ENCODE measurements at regions not wholly inside any gene's neighbourhood (a gene's known extent, or its start where the extent isn't known, plus 50 kb on each side); places are given as distances from the start of the nearest gene placed in this dataset.

DNA sequence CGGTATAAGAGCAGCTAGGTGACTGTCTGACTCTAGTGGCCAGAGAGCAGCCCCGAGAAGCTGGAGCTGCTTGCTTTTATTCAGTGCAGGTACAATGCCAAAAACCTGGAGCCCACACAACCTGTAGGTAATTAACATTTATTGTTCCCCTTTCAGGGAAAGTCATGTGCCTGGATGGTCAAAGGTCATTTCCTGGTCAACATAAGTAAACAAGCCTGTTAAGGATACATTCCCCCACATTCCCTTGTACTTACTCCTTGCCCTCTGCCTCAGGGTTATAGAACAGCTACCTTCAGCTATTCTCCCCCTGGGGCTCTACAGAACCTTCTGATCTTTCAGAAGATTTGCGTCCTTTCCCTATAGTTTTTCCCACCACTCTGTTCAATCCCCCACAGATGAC is 253.4 kb downstream of the TMA16 start:
- H3K4me1 Mint-ChIP-seq (ENCODE audit: low read depth), result peaks cover 14% of the 10 kb centered on the region; the same call in 1 of the 2 replicates
- no peak overlapping the region for H3K4me3 Mint-ChIP-seq
- no peak overlapping the region; the same call in 1 of the 2 replicates for H3K27ac Mint-ChIP-seq
- peaks cover 16% of the 10 kb centered on the region for H3K9me3 Mint-ChIP-seq
- DNase-seq, result peak; percentile 12
- H3K36me3 Mint-ChIP-seq (ENCODE audit: low read depth), result no peaks in the 10 kb centered on the region
- peaks cover 3% of the 10 kb centered on the region for H3K27me3 Mint-ChIP-seq (ENCODE audit: insufficient read depth)
- TF ChIP-seq, protein P1, sequence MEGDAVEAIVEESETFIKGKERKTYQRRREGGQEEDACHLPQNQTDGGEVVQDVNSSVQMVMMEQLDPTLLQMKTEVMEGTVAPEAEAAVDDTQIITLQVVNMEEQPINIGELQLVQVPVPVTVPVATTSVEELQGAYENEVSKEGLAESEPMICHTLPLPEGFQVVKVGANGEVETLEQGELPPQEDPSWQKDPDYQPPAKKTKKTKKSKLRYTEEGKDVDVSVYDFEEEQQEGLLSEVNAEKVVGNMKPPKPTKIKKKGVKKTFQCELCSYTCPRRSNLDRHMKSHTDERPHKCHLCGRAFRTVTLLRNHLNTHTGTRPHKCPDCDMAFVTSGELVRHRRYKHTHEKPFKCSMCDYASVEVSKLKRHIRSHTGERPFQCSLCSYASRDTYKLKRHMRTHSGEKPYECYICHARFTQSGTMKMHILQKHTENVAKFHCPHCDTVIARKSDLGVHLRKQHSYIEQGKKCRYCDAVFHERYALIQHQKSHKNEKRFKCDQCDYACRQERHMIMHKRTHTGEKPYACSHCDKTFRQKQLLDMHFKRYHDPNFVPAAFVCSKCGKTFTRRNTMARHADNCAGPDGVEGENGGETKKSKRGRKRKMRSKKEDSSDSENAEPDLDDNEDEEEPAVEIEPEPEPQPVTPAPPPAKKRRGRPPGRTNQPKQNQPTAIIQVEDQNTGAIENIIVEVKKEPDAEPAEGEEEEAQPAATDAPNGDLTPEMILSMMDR (IDR thresholded peaks at IDR 0.05), result no peak

DNA sequence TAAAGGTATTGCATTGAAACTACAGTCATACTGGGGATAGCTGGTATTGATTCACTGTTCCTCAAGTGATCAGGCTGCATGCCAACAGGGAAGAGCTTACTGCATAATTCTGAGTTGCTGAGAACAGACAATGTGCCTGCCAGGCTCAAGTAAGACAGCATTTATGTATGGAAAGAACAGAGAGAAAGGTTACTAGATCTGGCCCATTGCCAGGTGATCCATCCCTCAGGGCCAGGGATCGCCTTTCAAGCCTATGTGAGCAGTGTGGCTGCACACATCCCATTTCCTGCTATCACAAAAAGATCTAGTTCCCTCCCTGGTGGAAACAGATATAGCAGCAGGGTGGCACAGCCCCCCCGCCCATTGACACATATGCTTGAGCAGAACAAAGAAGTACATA is 254.0 kb downstream of the TMA16 start:
- H3K36me3 Mint-ChIP-seq (ENCODE audit: low read depth), result no peaks in the 10 kb centered on the region
- H3K9me3 Mint-ChIP-seq, result peaks cover 16% of the 10 kb centered on the region
- H3K27ac Mint-ChIP-seq, result no peak overlapping the region
- H3K4me1 Mint-ChIP-seq (ENCODE audit: low read depth), result peaks cover 14% of the 10 kb centered on the region; the same call in 1 of the 2 replicates
- no peak overlapping the region for H3K4me3 Mint-ChIP-seq
- TF ChIP-seq, protein P1 (IDR thresholded peaks at IDR 0.05), result no peak
- peak; percentile 20 for DNase-seq
- H3K27me3 Mint-ChIP-seq (ENCODE audit: insufficient read depth), result peaks cover 3% of the 10 kb centered on the region; the same call in 1 of the 2 replicates

DNA sequence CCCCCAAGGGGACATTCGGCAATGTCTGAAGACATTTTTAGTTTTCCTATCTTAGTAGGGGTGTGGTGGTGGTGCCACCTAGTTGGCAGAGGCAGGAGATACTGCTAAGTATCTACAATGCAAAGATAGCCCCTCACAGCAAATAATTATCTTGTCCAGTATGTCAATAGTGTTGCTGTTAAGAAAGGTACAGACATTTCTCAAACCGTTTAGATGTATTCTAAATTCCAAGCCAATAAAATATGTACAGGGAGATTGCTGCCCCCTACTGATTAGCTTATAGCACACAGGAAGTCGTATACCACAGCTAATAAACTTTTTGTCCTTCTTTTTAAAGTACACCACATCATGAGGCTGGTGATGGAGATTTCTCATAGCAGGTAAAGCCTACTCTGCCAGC is 260.5 kb downstream of the TMA16 start:
- TF ChIP-seq, protein P1 (IDR thresholded peaks at IDR 0.05), result peak; percentile 77; the same call in 1 of the 2 replicates
- Mint-ChIP-seq H3K4me1 (ENCODE audit: low read depth) (no peaks in the 10 kb centered on the region; the same call in 1 of the 2 replicates), H3K36me3 (ENCODE audit: low read depth) (no peaks in the 10 kb centered on the region), H3K4me3 (no peak overlapping the region), H3K9me3 (no peaks in the 10 kb centered on the region; the same call in 1 of the 2 replicates), H3K27me3 (ENCODE audit: insufficient read depth) (no peaks in the 10 kb centered on the region), H3K27ac (no peak overlapping the region)
- peak; percentile 51 for DNase-seq

DNA sequence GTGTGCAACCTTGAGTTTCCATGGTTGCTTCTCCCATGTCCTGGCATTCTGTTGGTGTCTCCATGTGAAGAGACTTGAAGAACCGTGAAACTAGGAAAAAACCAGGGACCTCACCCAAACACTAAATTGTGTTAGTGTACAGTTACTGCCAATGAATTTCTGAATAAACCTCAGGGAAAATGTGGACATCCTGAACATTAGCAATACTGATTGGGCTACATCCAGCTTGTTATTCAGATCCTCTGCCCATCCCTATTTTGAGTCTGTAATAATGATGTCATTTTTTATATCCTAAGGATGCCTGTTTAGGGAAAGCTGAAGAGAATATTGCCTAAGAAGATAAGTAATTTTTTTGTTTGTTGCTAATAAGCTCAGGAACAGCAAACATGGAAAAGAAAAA is 262.7 kb downstream of the TMA16 start:
- no peaks in the 10 kb centered on the region for H3K27me3 Mint-ChIP-seq (ENCODE audit: insufficient read depth)
- no peaks in the 10 kb centered on the region; the same call in 1 of the 2 replicates for H3K9me3 Mint-ChIP-seq
- no peak overlapping the region for H3K4me3 Mint-ChIP-seq
- TF ChIP-seq, protein P1 (IDR thresholded peaks at IDR 0.05), result no peak
- no peak overlapping the region for H3K27ac Mint-ChIP-seq
- no peaks in the 10 kb centered on the region; the same call in 1 of the 2 replicates for H3K4me1 Mint-ChIP-seq (ENCODE audit: low read depth)
- no peak for DNase-seq
- no peaks in the 10 kb centered on the region for H3K36me3 Mint-ChIP-seq (ENCODE audit: low read depth)

DNA sequence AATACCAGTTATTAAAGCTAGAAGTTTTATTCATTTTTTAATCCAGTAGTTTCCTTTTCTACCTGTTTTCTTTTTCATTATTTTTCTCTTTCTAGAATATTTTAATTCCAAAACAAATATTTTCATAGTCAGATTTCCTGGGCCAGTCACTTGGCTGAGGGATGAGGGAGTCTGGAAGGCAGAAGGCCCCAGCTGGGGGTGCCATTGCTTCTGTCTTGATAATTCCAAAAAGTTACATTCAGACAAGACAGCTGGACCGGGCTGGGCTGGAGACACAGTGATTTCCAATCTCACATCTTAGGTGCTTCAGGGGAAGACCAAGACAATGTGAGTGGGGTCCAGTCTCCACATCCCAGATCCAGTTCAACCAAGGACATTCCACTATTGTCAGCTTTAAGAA is 263.5 kb downstream of the TMA16 start:
- no peak for DNase-seq
- no peaks in the 10 kb centered on the region for H3K27me3 Mint-ChIP-seq (ENCODE audit: insufficient read depth)
- TF ChIP-seq, protein P1 (IDR thresholded peaks at IDR 0.05), result no peak
- no peaks in the 10 kb centered on the region; the same call in 1 of the 2 replicates for H3K4me1 Mint-ChIP-seq (ENCODE audit: low read depth)
- H3K9me3 Mint-ChIP-seq, result no peaks in the 10 kb centered on the region; the same call in 1 of the 2 replicates
- H3K4me3 Mint-ChIP-seq, result no peak overlapping the region
- no peaks in the 10 kb centered on the region for H3K36me3 Mint-ChIP-seq (ENCODE audit: low read depth)
- H3K27ac Mint-ChIP-seq, result no peak overlapping the region

DNA sequence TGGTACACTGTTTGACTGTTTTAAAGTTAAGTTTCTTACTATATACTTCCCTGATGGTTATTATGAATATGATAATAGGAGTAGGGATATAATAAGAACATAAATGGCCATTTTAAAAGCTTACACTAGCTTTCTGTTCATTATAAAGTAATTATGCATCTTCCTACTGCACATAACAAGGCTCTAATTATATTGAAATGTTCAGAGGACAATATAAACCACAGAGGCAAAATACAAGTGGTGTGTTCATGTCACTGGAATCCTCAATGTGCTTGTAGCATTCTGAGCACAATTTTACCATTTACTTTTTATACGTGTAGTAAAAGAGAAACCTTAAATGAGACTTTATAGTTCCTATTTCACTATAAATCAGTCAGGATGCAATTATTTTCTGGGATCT is 268.3 kb downstream of the TMA16 start:
- Mint-ChIP-seq H3K4me1 (ENCODE audit: low read depth) (no peaks in the 10 kb centered on the region; the same call in 1 of the 2 replicates), H3K36me3 (ENCODE audit: low read depth) (no peaks in the 10 kb centered on the region), H3K27ac (no peak overlapping the region), H3K4me3 (no peak overlapping the region), H3K9me3 (no peaks in the 10 kb centered on the region), H3K27me3 (ENCODE audit: insufficient read depth) (no peaks in the 10 kb centered on the region)
- TF ChIP-seq, protein P1 (IDR thresholded peaks at IDR 0.05), result no peak
- no peak for DNase-seq
